OCI-LY1 (cell line): ENCODE measurements at regions not wholly inside any gene's neighbourhood (a gene's known extent, or its start where the extent isn't known, plus 50 kb on each side); places are given as distances from the start of the nearest gene placed in this dataset.

Source experiments
- H2AFZ ChIP-seq: fragments of 200-600 bp; sonication (generic), shearing (Covaris generic); 2 replicates; pipeline ENCODE4 v1.6.0; 2014; ENCODE audit warnings: antibody characterized with exemption, mild to moderate bottlenecking, low read length
- H3F3A ChIP-seq: fragments of 200-600 bp; sonication (generic), shearing (Covaris generic); 2 replicates; pipeline ENCODE4 v1.6.0; 2014; ENCODE audit warnings: mild to moderate bottlenecking, antibody characterized with exemption, low read length, moderate library complexity; ENCODE audit not compliant: insufficient read depth
- H3K27ac ChIP-seq: fragments of 200-600 bp; sonication (generic); 2 replicates; pipeline ENCODE4 v1.5.1; 2014; ENCODE audit warnings: low read length, mixed run types, mild to moderate bottlenecking, low read depth; ENCODE audit not compliant: poor library complexity, severe bottlenecking
- H3K27me3 ChIP-seq: fragments of 200-600 bp; sonication (generic); 2 replicates; pipeline ENCODE4 v1.6.0; 2014; ENCODE audit warnings: antibody characterized with exemption, mild to moderate bottlenecking, low read length, moderate library complexity; ENCODE audit not compliant: insufficient read depth
- H3K36me3 ChIP-seq: fragments of 200-600 bp; sonication (generic); 2 replicates; pipeline ENCODE4 v1.6.1; 2014; ENCODE audit warnings: mild to moderate bottlenecking, antibody characterized with exemption, low read length, moderate library complexity, mixed read lengths; ENCODE audit not compliant: insufficient read depth
- H3K4me1 ChIP-seq: fragments of 200-600 bp; sonication (generic); 2 replicates; pipeline ENCODE4 v1.5.1; 2014; ENCODE audit warnings: mild to moderate bottlenecking, low read length, moderate library complexity; ENCODE audit not compliant: insufficient read depth, severe bottlenecking
- H3K4me2 ChIP-seq: fragments of 200-600 bp; sonication (generic), shearing (Covaris generic); 2 replicates; pipeline ENCODE4 v1.6.1; 2014; ENCODE audit warnings: low read length
- H3K4me3 ChIP-seq: fragments of 200-600 bp; sonication (generic); 2 replicates; pipeline ENCODE4 v1.5.1; 2014; ENCODE audit warnings: low read length, low read depth, mild to moderate bottlenecking, mixed read lengths; ENCODE audit not compliant: poor library complexity, severe bottlenecking
- H3K79me2 ChIP-seq: fragments of 200-600 bp; shearing (Covaris generic); 2 replicates; pipeline ENCODE4 v1.6.1; 2016; ENCODE audit warnings: mixed run types, low read length, mixed read lengths; ENCODE audit not compliant: insufficient read depth
- H3K9ac ChIP-seq: fragments of 200-600 bp; sonication (generic), shearing (Covaris generic); 2 replicates; pipeline ENCODE4 v1.6.1; 2014; ENCODE audit warnings: mild to moderate bottlenecking, low read length, mixed read lengths
- H3K9me2 ChIP-seq: fragments of 200-600 bp; sonication (generic), shearing (Covaris generic); 2 replicates; pipeline ENCODE4 v1.6.1; 2014; ENCODE audit warnings: low read depth, mild to moderate bottlenecking, low read length, mixed read lengths
- H3K9me3 ChIP-seq: fragments of 200-600 bp; shearing (Covaris generic); 2 replicates; pipeline ENCODE4 v1.6.1; 2014; ENCODE audit warnings: low read length, mixed read lengths
- H4K20me1 ChIP-seq: fragments of 200-600 bp; sonication (generic), shearing (Covaris generic); 2 replicates; pipeline ENCODE4 v1.6.0; 2016; ENCODE audit warnings: mild to moderate bottlenecking, low read length; ENCODE audit not compliant: insufficient read depth
- EZH2 ChIP-seq: fragments of 200-600 bp; sonication (generic), shearing (Covaris generic); IDR thresholded peaks from 2 replicates; pipeline ENCODE4 v1.8.0; 2017; ENCODE audit warnings: borderline replicate concordance, mixed run types, mild to moderate bottlenecking, antibody characterized with exemption, low read length, moderate library complexity, mixed read lengths
- TF ChIP-seq, protein P1 (sequence below): fragments of 200-600 bp; sonication (generic), shearing (Covaris generic); IDR thresholded peaks from 2 replicates; pipeline ENCODE4 v1.5.1; 2017; ENCODE audit warnings: mild to moderate bottlenecking, antibody characterized with exemption, low read length, moderate library complexity, mixed read lengths

DNA sequence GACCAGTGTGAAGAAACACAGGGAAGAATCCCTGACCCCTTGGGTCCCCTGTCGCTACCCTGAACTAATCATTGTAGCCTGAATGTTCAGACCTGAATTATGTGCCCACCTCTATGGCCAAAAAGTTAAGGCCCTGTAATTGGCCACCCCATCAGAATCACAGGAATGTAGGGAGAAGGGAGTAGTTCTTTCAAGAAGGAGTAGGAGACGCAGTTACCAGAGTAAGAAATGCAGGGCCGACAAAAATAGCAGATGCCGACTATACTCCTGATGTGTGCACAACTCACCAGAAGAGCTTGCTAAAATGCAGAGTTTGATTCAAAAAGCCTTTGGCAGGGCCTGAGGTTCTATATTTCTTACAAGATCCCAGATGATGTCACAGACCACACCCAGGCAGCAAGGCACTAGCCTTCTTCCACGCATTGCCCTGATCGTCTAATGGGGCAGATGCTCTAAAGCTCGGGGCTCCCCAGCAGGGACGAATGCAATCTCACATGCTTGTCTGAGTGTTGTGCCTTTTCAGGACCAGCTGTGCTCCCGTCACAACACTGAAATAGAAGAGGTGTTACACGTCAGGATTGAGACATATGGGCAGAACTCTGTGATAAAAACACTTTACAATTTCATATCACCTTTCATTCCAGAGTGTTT is 161.0 kb upstream of the FAM241A start:
- no peaks in the 10 kb centered on the region for H3K79me2 ChIP-seq
- no peak overlapping the region for H3K4me2 ChIP-seq
- no peaks in the 10 kb centered on the region for H3K9me3 ChIP-seq
- H3K9me2 ChIP-seq: no peaks in the 10 kb centered on the region
- TF ChIP-seq EZH2: no peak
- TF ChIP-seq, protein P1, sequence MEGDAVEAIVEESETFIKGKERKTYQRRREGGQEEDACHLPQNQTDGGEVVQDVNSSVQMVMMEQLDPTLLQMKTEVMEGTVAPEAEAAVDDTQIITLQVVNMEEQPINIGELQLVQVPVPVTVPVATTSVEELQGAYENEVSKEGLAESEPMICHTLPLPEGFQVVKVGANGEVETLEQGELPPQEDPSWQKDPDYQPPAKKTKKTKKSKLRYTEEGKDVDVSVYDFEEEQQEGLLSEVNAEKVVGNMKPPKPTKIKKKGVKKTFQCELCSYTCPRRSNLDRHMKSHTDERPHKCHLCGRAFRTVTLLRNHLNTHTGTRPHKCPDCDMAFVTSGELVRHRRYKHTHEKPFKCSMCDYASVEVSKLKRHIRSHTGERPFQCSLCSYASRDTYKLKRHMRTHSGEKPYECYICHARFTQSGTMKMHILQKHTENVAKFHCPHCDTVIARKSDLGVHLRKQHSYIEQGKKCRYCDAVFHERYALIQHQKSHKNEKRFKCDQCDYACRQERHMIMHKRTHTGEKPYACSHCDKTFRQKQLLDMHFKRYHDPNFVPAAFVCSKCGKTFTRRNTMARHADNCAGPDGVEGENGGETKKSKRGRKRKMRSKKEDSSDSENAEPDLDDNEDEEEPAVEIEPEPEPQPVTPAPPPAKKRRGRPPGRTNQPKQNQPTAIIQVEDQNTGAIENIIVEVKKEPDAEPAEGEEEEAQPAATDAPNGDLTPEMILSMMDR: no peak
- no peak overlapping the region for H3K27ac ChIP-seq
- no peak overlapping the region for H3K4me3 ChIP-seq
- H3K27me3 ChIP-seq: no peaks in the 10 kb centered on the region
- no peaks in the 10 kb centered on the region for H3K36me3 ChIP-seq
- no peaks in the 10 kb centered on the region for H4K20me1 ChIP-seq
- H3K4me1 ChIP-seq: no peaks in the 10 kb centered on the region
- no peak overlapping the region for H2AFZ ChIP-seq
- H3K9ac ChIP-seq: no peak overlapping the region
- no peaks in the 10 kb centered on the region for H3F3A ChIP-seq

DNA sequence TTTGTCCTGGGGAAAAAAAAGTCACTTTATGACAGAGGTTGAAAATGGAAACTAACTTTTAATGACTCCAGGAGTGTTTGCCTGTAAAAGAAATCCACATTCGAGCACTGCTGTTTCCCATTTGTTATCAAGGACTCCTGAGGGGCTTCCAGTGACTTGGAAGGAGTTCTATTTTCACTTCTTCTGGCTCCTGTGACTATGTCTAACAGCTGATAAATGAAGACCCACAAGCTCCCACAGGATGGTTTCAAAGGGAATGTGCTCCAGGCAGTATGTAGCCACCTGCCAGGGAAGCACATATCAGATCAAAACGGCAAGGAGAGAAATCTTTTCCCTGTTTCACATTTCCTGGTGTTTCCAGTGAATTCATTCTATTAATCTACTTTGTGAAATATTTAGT is 159.8 kb upstream of the FAM241A start:
- Histone ChIP-seq H3K9ac (no peak overlapping the region), H3K4me3 (no peak overlapping the region), H3K9me3 (no peaks in the 10 kb centered on the region), H2AFZ (no peak overlapping the region), H3F3A (no peaks in the 10 kb centered on the region), H3K9me2 (no peaks in the 10 kb centered on the region), H3K27ac (no peak overlapping the region), H4K20me1 (no peaks in the 10 kb centered on the region), H3K4me1 (no peaks in the 10 kb centered on the region), H3K4me2 (no peak overlapping the region), H3K79me2 (no peaks in the 10 kb centered on the region), H3K36me3 (no peaks in the 10 kb centered on the region), H3K27me3 (no peaks in the 10 kb centered on the region; the same call in 1 of the 2 replicates)
- no peak for TF ChIP-seq EZH2

DNA sequence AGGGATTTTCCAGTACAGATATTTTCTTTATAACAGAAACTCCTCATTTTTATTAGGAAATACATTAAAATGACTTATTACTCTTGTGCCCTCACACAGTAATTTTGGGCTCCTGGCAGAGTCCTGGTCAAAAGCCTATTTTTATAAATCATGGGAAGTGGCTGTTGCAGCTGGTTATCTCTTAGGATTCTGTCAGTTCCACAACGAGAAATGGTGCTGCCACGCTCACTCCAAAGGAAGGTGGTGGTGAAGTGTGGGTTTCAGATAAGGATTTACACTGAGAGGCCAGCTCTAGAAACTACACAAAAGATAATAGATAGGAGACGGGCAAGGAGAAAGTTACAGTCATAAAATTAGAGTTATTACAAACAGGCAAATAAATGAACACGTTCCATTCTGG is 159.2 kb upstream of the FAM241A start:
- no peaks in the 10 kb centered on the region for H3K9me3 ChIP-seq
- no peaks in the 10 kb centered on the region for H4K20me1 ChIP-seq
- H3F3A ChIP-seq: no peaks in the 10 kb centered on the region
- TF ChIP-seq EZH2: no peak
- no peaks in the 10 kb centered on the region for H3K4me1 ChIP-seq
- no peak overlapping the region for H3K27ac ChIP-seq
- H3K79me2 ChIP-seq: no peaks in the 10 kb centered on the region
- H3K4me2 ChIP-seq: no peak overlapping the region
- H3K9ac ChIP-seq: no peak overlapping the region
- H3K27me3 ChIP-seq: no peaks in the 10 kb centered on the region; the same call in 1 of the 2 replicates
- H2AFZ ChIP-seq: no peak overlapping the region
- no peaks in the 10 kb centered on the region for H3K9me2 ChIP-seq
- no peak overlapping the region for H3K4me3 ChIP-seq
- H3K36me3 ChIP-seq: no peaks in the 10 kb centered on the region

DNA sequence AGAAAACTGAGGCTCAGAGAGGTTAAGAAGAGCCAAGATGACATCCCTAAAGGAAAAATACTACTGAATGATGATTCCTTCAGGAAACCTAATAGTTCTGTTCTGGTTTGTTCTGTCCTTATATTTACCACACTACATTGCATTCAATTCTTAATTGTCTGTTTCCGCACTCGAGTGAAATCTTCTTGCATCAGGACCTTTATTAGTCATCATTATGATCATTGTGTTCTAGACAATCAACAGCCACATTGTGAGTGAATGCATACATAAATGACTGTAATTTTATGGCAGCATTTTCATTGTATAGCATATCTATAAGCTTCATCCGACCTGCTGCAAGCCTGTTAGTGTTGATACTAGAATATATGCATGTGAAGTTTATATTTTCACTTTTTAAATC is 156.7 kb upstream of the FAM241A start:
- Histone ChIP-seq H3K36me3 (no peaks in the 10 kb centered on the region), H3K4me2 (no peak overlapping the region), H3K79me2 (no peaks in the 10 kb centered on the region), H3K4me3 (no peak overlapping the region), H3K27ac (no peak overlapping the region), H3K9me3 (no peaks in the 10 kb centered on the region), H3K9me2 (no peaks in the 10 kb centered on the region), H3K9ac (no peak overlapping the region), H3F3A (no peaks in the 10 kb centered on the region), H2AFZ (no peak overlapping the region), H3K27me3 (no peaks in the 10 kb centered on the region; the same call in 1 of the 2 replicates), H3K4me1 (no peaks in the 10 kb centered on the region), H4K20me1 (no peaks in the 10 kb centered on the region)
- no peak for TF ChIP-seq EZH2
- TF ChIP-seq, protein P1: no peak
